ENCODE measurements at regions not wholly inside any gene's neighbourhood (a gene's known extent, or its start where the extent isn't known, plus 50 kb on each side); places are given as distances from the start of the nearest gene placed in this dataset.

DNA sequence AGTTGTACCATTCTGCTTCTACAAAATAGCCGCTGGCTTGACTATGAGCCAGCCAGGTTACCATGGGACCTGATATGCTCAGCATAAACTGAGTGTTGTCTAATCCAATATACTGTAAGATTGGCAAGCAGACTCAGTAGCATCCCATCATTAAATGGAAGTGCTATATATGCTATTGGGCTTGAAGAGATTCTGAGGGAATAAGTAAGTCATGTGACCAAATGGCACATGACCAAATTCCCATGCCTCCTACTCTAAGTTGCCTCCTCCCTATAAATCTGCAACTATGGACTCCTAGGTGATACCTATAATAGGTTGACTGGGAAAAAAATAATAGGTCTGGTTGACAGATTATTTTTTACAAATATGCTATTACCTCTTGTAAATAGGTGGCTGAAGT, 698.6 kb downstream of the BRINP3 start:
- Histone ChIP-seq H3K79me2 (ENCODE audit: insufficient read depth, low read length) (no peaks in the 10 kb centered on the region), H3K27me3 (ENCODE audit: insufficient read depth, low read length) (no peaks in the 10 kb centered on the region), H3K9me2 (ENCODE audit: low read depth, low read length) (no peaks in the 10 kb centered on the region), H3F3A (ENCODE audit: insufficient read depth, low read length) (no peaks in the 10 kb centered on the region), H2AFZ (ENCODE audit: low read length) (no peak overlapping the region), H3K27ac (ENCODE audit: low read depth, low read length, poor library complexity, severe bottlenecking) (no peak overlapping the region), H3K9me3 (ENCODE audit: low read length) (no peaks in the 10 kb centered on the region), H3K4me2 (ENCODE audit: low read length) (no peak overlapping the region), H4K20me1 (ENCODE audit: insufficient read depth, low read length) (no peaks in the 10 kb centered on the region), H3K36me3 (ENCODE audit: insufficient read depth, low read length) (no peaks in the 10 kb centered on the region), H3K4me3 (ENCODE audit: low read depth, low read length, poor library complexity, severe bottlenecking) (no peak overlapping the region), H3K4me1 (ENCODE audit: insufficient read depth, low read length, severe bottlenecking) (no peaks in the 10 kb centered on the region), H3K9ac (ENCODE audit: low read length) (no peak overlapping the region)
- no peak for TF ChIP-seq EZH2 (IDR thresholded peaks at IDR 0.05; ENCODE audit: borderline replicate concordance, low read length)
- TF ChIP-seq, protein P1, sequence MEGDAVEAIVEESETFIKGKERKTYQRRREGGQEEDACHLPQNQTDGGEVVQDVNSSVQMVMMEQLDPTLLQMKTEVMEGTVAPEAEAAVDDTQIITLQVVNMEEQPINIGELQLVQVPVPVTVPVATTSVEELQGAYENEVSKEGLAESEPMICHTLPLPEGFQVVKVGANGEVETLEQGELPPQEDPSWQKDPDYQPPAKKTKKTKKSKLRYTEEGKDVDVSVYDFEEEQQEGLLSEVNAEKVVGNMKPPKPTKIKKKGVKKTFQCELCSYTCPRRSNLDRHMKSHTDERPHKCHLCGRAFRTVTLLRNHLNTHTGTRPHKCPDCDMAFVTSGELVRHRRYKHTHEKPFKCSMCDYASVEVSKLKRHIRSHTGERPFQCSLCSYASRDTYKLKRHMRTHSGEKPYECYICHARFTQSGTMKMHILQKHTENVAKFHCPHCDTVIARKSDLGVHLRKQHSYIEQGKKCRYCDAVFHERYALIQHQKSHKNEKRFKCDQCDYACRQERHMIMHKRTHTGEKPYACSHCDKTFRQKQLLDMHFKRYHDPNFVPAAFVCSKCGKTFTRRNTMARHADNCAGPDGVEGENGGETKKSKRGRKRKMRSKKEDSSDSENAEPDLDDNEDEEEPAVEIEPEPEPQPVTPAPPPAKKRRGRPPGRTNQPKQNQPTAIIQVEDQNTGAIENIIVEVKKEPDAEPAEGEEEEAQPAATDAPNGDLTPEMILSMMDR (IDR thresholded peaks at IDR 0.05; ENCODE audit: low read length), result no peak

DNA sequence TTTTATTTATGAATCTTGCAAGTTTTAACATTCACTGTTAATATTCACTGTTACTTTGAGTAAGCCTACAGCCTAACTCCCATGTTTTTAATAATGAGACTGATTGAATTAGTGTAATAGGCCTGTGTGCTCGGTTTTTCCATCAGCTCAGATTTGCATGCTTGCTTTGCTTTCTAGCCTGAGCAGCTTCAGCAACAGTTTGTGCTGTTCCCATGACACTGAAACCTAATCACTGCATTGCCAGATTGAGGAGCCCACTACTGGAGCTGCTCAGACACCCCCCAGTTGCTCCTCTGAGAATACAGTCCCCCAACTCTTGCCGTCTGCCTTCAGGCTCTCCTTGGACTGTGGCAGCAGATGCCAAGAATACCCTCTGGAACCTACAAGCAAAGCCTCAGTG, 695.4 kb downstream of the BRINP3 start:
- no peaks in the 10 kb centered on the region for H4K20me1 ChIP-seq (ENCODE audit: insufficient read depth, low read length)
- no peaks in the 10 kb centered on the region for H3K9me2 ChIP-seq (ENCODE audit: low read depth, low read length)
- no peak overlapping the region for H3K27ac ChIP-seq (ENCODE audit: low read depth, low read length, poor library complexity, severe bottlenecking)
- no peaks in the 10 kb centered on the region for H3F3A ChIP-seq (ENCODE audit: insufficient read depth, low read length)
- no peaks in the 10 kb centered on the region for H3K9me3 ChIP-seq (ENCODE audit: low read length)
- H3K4me2 ChIP-seq (ENCODE audit: low read length), result no peak overlapping the region
- H3K79me2 ChIP-seq (ENCODE audit: insufficient read depth, low read length), result no peaks in the 10 kb centered on the region
- H3K36me3 ChIP-seq (ENCODE audit: insufficient read depth, low read length), result no peaks in the 10 kb centered on the region
- no peak overlapping the region for H3K4me3 ChIP-seq (ENCODE audit: low read depth, low read length, poor library complexity, severe bottlenecking)
- H3K4me1 ChIP-seq (ENCODE audit: insufficient read depth, low read length, severe bottlenecking), result no peaks in the 10 kb centered on the region
- TF ChIP-seq EZH2 (IDR thresholded peaks at IDR 0.05; ENCODE audit: borderline replicate concordance, low read length), result no peak
- TF ChIP-seq, protein P1 (IDR thresholded peaks at IDR 0.05; ENCODE audit: low read length), result no peak
- H3K9ac ChIP-seq (ENCODE audit: low read length), result no peak overlapping the region
- H3K27me3 ChIP-seq (ENCODE audit: insufficient read depth, low read length), result no peaks in the 10 kb centered on the region
- no peak overlapping the region for H2AFZ ChIP-seq (ENCODE audit: low read length)

DNA sequence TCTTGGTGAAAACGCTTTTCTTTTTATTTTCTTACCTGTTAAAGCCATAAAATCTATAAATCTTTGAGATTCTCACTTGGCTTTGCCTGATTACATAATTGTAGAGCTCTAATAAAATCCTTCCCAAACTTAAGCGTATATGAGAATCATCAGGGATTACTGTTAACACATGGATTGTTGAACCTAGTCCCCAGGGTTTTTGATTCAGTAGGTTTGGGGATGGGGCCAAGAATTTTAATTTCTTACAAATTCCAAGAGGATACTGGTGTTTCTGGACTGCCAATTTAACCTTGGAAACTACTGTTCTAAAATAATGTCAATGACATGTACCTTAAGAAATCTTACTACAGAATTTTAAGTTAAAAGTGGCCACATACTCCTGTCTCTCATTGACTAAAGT, 694.2 kb downstream of the BRINP3 start:
- Histone ChIP-seq H3K9ac (ENCODE audit: low read length) (no peak overlapping the region), H3K9me2 (ENCODE audit: low read depth, low read length) (no peaks in the 10 kb centered on the region), H3K4me1 (ENCODE audit: insufficient read depth, low read length, severe bottlenecking) (no peaks in the 10 kb centered on the region), H3K36me3 (ENCODE audit: insufficient read depth, low read length) (no peaks in the 10 kb centered on the region), H3K27ac (ENCODE audit: low read depth, low read length, poor library complexity, severe bottlenecking) (no peak overlapping the region), H3K27me3 (ENCODE audit: insufficient read depth, low read length) (no peaks in the 10 kb centered on the region), H3K9me3 (ENCODE audit: low read length) (no peaks in the 10 kb centered on the region), H3F3A (ENCODE audit: insufficient read depth, low read length) (no peaks in the 10 kb centered on the region), H3K4me3 (ENCODE audit: low read depth, low read length, poor library complexity, severe bottlenecking) (no peak overlapping the region), H3K4me2 (ENCODE audit: low read length) (no peak overlapping the region), H3K79me2 (ENCODE audit: insufficient read depth, low read length) (no peaks in the 10 kb centered on the region), H2AFZ (ENCODE audit: low read length) (no peak overlapping the region), H4K20me1 (ENCODE audit: insufficient read depth, low read length) (no peaks in the 10 kb centered on the region)
- no peak for TF ChIP-seq EZH2 (IDR thresholded peaks at IDR 0.05; ENCODE audit: borderline replicate concordance, low read length)
- TF ChIP-seq, protein P1 (IDR thresholded peaks at IDR 0.05; ENCODE audit: low read length), result no peak
